ENCODE measurements at regions not wholly inside any gene's neighbourhood (a gene's known extent, or its start where the extent isn't known, plus 50 kb on each side); places are given as distances from the start of the nearest gene placed in this dataset.
"Not testable (repeated sequence)": the region's sequence is repeated elsewhere in the genome, so short reads cannot be mapped to it uniquely, and the experiment has no call there.

GRCh38 chrX:42384956-42385355 is 393.0 kb downstream of the PPP1R2C start:
- H3K4me3 ChIP-seq: no peak overlapping the region
- H3K27ac ChIP-seq: no peak overlapping the region
- TF ChIP-seq CTCF (IDR thresholded peaks at IDR 0.05): no peak
- no peak for TF ChIP-seq POLR2A (IDR thresholded peaks at IDR 0.05)
- no peaks in the 10 kb centered on the region for H3K36me3 ChIP-seq (replicated peaks in 1 of 2; ENCODE audit: insufficient read depth in 1 of 2, low read depth in 2 of 2)
- intact Hi-C loops (cut with DNase I): no loop called here
- no peaks in the 10 kb centered on the region for H3K27me3 ChIP-seq
- H3K9me3 ChIP-seq: no peaks in the 10 kb centered on the region
- no peaks in the 10 kb centered on the region for H3K4me1 ChIP-seq
- ATAC-seq (no peak), DNase-seq (no peak)
- WGBS, 2 donors: 57% methylated on average over 1 of the region's 1 CpG

DNA sequence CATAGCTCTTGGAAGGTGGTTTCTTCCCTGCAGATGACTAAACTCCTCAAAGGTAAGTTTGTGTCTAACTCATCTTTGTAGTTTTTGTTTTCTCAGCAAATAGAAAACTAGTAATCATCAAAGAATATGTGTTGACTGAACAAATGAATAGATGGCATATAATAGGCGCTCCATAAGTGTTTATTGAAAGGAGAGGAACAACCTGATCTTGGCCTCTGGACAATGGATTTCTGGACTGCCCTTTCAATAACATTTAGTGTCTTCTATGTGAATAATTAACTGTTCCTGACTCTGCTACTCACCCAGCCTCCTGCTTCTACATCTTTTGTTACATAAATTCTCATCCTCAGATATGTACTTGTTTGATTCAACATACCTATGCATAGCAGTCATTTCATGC is 399.1 kb downstream of the PPP1R2C start:
- Histone ChIP-seq H3K27me3 (no peaks in the 10 kb centered on the region), H3K4me1 (no peaks in the 10 kb centered on the region), H3K9me3 (no peaks in the 10 kb centered on the region), H3K4me3 (no peak overlapping the region), H3K27ac (no peak overlapping the region), H3K36me3 (replicated peaks in 1 of 2; ENCODE audit: insufficient read depth in 1 of 2, low read depth in 2 of 2) (no peaks in the 10 kb centered on the region)
- DNase-seq (no peak), ATAC-seq (no peak)
- no peak for TF ChIP-seq CTCF (IDR thresholded peaks at IDR 0.05)
- WGBS, 2 donors: 56 to 58% methylated on average over 1 of the region's 1 CpG
- intact Hi-C loops (cut with DNase I): no loop called here

- Histone ChIP-seq H3K4me3 (no peak overlapping the region), H3K27me3 (no peaks in the 10 kb centered on the region), H3K4me1 (no peaks in the 10 kb centered on the region), H3K9me3 (no peaks in the 10 kb centered on the region), H3K27ac (no peak overlapping the region), H3K36me3 (replicated peaks in 1 of 2; ENCODE audit: insufficient read depth in 1 of 2, low read depth in 2 of 2) (no peaks in the 10 kb centered on the region)
- DNase-seq: no peak
- 73 to 82% methylated on average over 3 to 7 of the region's 7 CpGs for WGBS, 2 donors
- intact Hi-C loops (cut with DNase I): no loop called here
- ATAC-seq: no peak
- TF ChIP-seq CTCF (IDR thresholded peaks at IDR 0.05) (no peak), POLR2A (IDR thresholded peaks at IDR 0.05) (no peak)
These were observed 402.9 kb downstream of the PPP1R2C start for GRCh38 chrX:42375086-42375485.

GRCh38 chrX:42366181-42366580 is 411.8 kb downstream of the PPP1R2C start:
- intact Hi-C loops (cut with DNase I): no loop called here
- no peak for TF ChIP-seq POLR2A (IDR thresholded peaks at IDR 0.05)
- TF ChIP-seq CTCF (IDR thresholded peaks at IDR 0.05): no peak
- WGBS, 2 donors: 35 to 52% methylated on average over 2 of the region's 2 CpGs
- Histone ChIP-seq H3K27ac (no peak overlapping the region), H3K36me3 (replicated peaks in 1 of 2; ENCODE audit: insufficient read depth in 1 of 2, low read depth in 2 of 2) (no peaks in the 10 kb centered on the region), H3K9me3 (no peaks in the 10 kb centered on the region), H3K4me1 (no peaks in the 10 kb centered on the region), H3K4me3 (no peak overlapping the region), H3K27me3 (no peaks in the 10 kb centered on the region)
- ATAC-seq: no peak
- DNase-seq: no peak

- no peaks in the 10 kb centered on the region for H3K27me3 ChIP-seq
- no peaks in the 10 kb centered on the region for H3K4me1 ChIP-seq
- ATAC-seq: no peak
- no peaks in the 10 kb centered on the region for H3K9me3 ChIP-seq
- DNase-seq: no peak
- TF ChIP-seq CTCF (IDR thresholded peaks at IDR 0.05): no peak
- no peak for TF ChIP-seq POLR2A (IDR thresholded peaks at IDR 0.05)
- H3K36me3 ChIP-seq (replicated peaks in 1 of 2; ENCODE audit: insufficient read depth in 1 of 2, low read depth in 2 of 2): no peaks in the 10 kb centered on the region
- intact Hi-C loops (cut with DNase I): no loop called here
- H3K27ac ChIP-seq: no peak overlapping the region
- no peak overlapping the region for H3K4me3 ChIP-seq
- WGBS, 2 donors: 70 to 100% methylated on average over 1 of the region's 1 CpG
These were observed 415.7 kb downstream of the PPP1R2C start for GRCh38 chrX:42362219-42362618.

- H3K27ac ChIP-seq; H3K9me3 ChIP-seq; ATAC-seq; H3K36me3 ChIP-seq (replicated peaks in 1 of 2; ENCODE audit: insufficient read depth in 1 of 2, low read depth in 2 of 2); intact Hi-C loops (cut with DNase I); H3K4me3 ChIP-seq; H3K27me3 ChIP-seq; H3K4me1 ChIP-seq: not testable (repeated sequence)
- WGBS, 2 donors: 39% methylated on average over 2 of the region's 3 CpGs; no CpG with 5 or more reads in 1 of the 2 donors
- peak in 1 of 4 donors; percentile 12 for DNase-seq
These were observed 419.6 kb upstream of the CASK start for GRCh38 chrX:42342981-42343380.

Data from body of pancreas (tissue), 4 donors.